H9 (cell line): ENCODE measurements at regions not wholly inside any gene's neighbourhood (a gene's known extent, or its start where the extent isn't known, plus 50 kb on each side); places are given as distances from the start of the nearest gene placed in this dataset.

Source experiments
- DNase-seq: peaks from one replicate; pipeline ENCODE4 v3.0.0-alpha.2; 2017
- H2AFZ ChIP-seq: one replicate; pipeline ENCODE4 v1.6.1; 2013; ENCODE audit warnings: mild to moderate bottlenecking, low read length, control low read depth, moderate library complexity
- H2AK5ac ChIP-seq: 2 replicates; pipeline ENCODE4 v1.6.1; 2013; ENCODE audit warnings: low read length, control low read depth, mixed read lengths; ENCODE audit not compliant: insufficient read length
- H2BK120ac ChIP-seq: one replicate; pipeline ENCODE4 v1.6.1; 2013; ENCODE audit warnings: low read depth, mild to moderate bottlenecking, low read length, control low read depth, inconsistent platforms; ENCODE audit not compliant: poor library complexity, severe bottlenecking
- H2BK12ac ChIP-seq: 2 replicates; pipeline ENCODE4 v1.6.1; 2013; ENCODE audit warnings: low read length, control low read depth, mixed read lengths, low read depth; ENCODE audit not compliant: insufficient read length
- H2BK15ac ChIP-seq: 2 replicates; pipeline ENCODE4 v1.6.1; 2013; ENCODE audit warnings: low read depth, low read length, control low read depth
- H2BK20ac ChIP-seq: one replicate; pipeline ENCODE4 v1.6.1; 2013; ENCODE audit warnings: low read depth, mild to moderate bottlenecking, low read length, control low read depth, inconsistent platforms; ENCODE audit not compliant: poor library complexity, severe bottlenecking
- H2BK5ac ChIP-seq: 2 replicates; pipeline ENCODE4 v1.6.1; 2013; ENCODE audit warnings: low read length, control low read depth, mixed read lengths; ENCODE audit not compliant: insufficient read length
- H3K14ac ChIP-seq: 2 replicates; pipeline ENCODE4 v1.6.1; 2013; ENCODE audit warnings: low read length, control low read depth; ENCODE audit not compliant: insufficient read depth
- H3K18ac ChIP-seq: 2 replicates; pipeline ENCODE4 v1.6.1; 2013; ENCODE audit warnings: low read depth, mild to moderate bottlenecking, mixed read lengths, low read length, control low read depth; ENCODE audit not compliant: insufficient read length
- H3K23ac ChIP-seq: 2 replicates; pipeline ENCODE4 v1.6.1; 2013; ENCODE audit warnings: low read length, control low read depth, mixed read lengths, low read depth; ENCODE audit not compliant: insufficient read length
- H3K23me2 ChIP-seq: 2 replicates; pipeline ENCODE4 v1.6.1; 2013; ENCODE audit warnings: low read depth, mild to moderate bottlenecking, mixed read lengths, low read length, control low read depth; ENCODE audit not compliant: insufficient read length, poor library complexity, severe bottlenecking
- H3K27ac ChIP-seq: 2 replicates; pipeline ENCODE4 v1.5.1; 2013; ENCODE audit warnings: low read length, control low read depth, mixed read lengths, low read depth; ENCODE audit not compliant: insufficient read length
- H3K27me3 ChIP-seq: 2 replicates; pipeline ENCODE4 v1.6.1; 2013; ENCODE audit warnings: low read length, control low read depth, inconsistent platforms; ENCODE audit not compliant: insufficient read depth
- H3K4ac ChIP-seq: 2 replicates; pipeline ENCODE4 v1.6.1; 2013; ENCODE audit warnings: low read depth, mild to moderate bottlenecking, control low read depth, inconsistent platforms, low read length, moderate library complexity
- H3K4me1 ChIP-seq: 2 replicates; pipeline ENCODE4 v1.6.1; 2013; ENCODE audit warnings: low read length, control low read depth, inconsistent platforms; ENCODE audit not compliant: insufficient read depth
- H3K4me2 ChIP-seq: 2 replicates; pipeline ENCODE4 v1.6.1; 2013; ENCODE audit warnings: low read length, control low read depth, mixed read lengths; ENCODE audit not compliant: insufficient read length, insufficient read depth
- H3K56ac ChIP-seq: 2 replicates; pipeline ENCODE4 v1.6.1; 2013; ENCODE audit warnings: low read depth, mild to moderate bottlenecking, mixed read lengths, low read length, control low read depth; ENCODE audit not compliant: insufficient read length
- H3K79me1 ChIP-seq: 2 replicates; pipeline ENCODE4 v1.6.1; 2013; ENCODE audit warnings: low read depth, mild to moderate bottlenecking, moderate library complexity, low read length, control low read depth, inconsistent platforms; ENCODE audit not compliant: insufficient read depth, poor library complexity, severe bottlenecking
- H3K79me2 ChIP-seq: 2 replicates; pipeline ENCODE4 v1.6.1; 2013; ENCODE audit warnings: low read length, control low read depth, inconsistent platforms; ENCODE audit not compliant: insufficient read depth
- H3K9ac ChIP-seq: 2 replicates; pipeline ENCODE4 v1.6.1; 2013; ENCODE audit warnings: low read length, control low read depth, mixed read lengths; ENCODE audit not compliant: insufficient read length; ENCODE audit errors: extremely low read depth
- H3K9me3 ChIP-seq: one replicate; pipeline ENCODE4 v1.6.1; 2013; ENCODE audit warnings: low read depth, low read length, inconsistent platforms; ENCODE audit not compliant: control insufficient read depth
- H3T11ph ChIP-seq: one replicate; pipeline ENCODE4 v1.6.1; 2013; ENCODE audit warnings: mild to moderate bottlenecking, low read length, control low read depth, inconsistent platforms
- H4K20me1 ChIP-seq: one replicate; pipeline ENCODE4 v1.6.1; 2013; ENCODE audit not compliant: control insufficient read depth, insufficient read length, insufficient read depth
- H4K5ac ChIP-seq: 2 replicates; pipeline ENCODE4 v1.6.1; 2013; ENCODE audit warnings: low read depth, mild to moderate bottlenecking, mixed read lengths, low read length, control low read depth; ENCODE audit not compliant: insufficient read length
- H4K8ac ChIP-seq: replicated peaks from 2 replicates; pipeline ENCODE4 v1.6.1; 2013; ENCODE audit warnings: low read length, control low read depth, mixed read lengths, low read depth; ENCODE audit not compliant: insufficient read length
- H4K91ac ChIP-seq: 2 replicates; pipeline ENCODE4 v1.6.1; 2013; ENCODE audit warnings: low read depth, mild to moderate bottlenecking, moderate library complexity, mixed read lengths, low read length, control low read depth; ENCODE audit not compliant: insufficient read length
- H3K27ac Mint-ChIP-seq, 3 experiments: 2 replicates in 2 of 3; 3 replicates in 1 of 3; pipeline ENCODE4 v1.8.0; 2020 to 2021; ENCODE audit warnings: mixed read lengths in 3 of 3, mild to moderate bottlenecking in 1 of 3, moderate library complexity in 1 of 3
- H3K27me3 Mint-ChIP-seq: 2 replicates; pipeline ENCODE4 v1.8.0; 2021; ENCODE audit warnings: low read depth, mild to moderate bottlenecking, moderate library complexity, mixed read lengths
- H3K36me3 Mint-ChIP-seq, 3 experiments: 2 replicates in 2 of 3; 3 replicates in 1 of 3; pipeline ENCODE4 v1.8.0; 2020 to 2021; ENCODE audit warnings: low read depth in 3 of 3, mixed read lengths in 3 of 3; ENCODE audit not compliant: insufficient read depth in 1 of 3
- H3K4me1 Mint-ChIP-seq, 2 experiments: 2 replicates each; pipeline ENCODE4 v1.8.0; 2020; ENCODE audit warnings: mixed read lengths in 2 of 2
- H3K4me3 Mint-ChIP-seq, 2 experiments: 2 replicates in 1 of 2; 3 replicates in 1 of 2; pipeline ENCODE4 v1.8.0; 2020 to 2021; ENCODE audit warnings: mild to moderate bottlenecking in 2 of 2, mixed read lengths in 2 of 2, moderate library complexity in 1 of 2
- H3K9me3 Mint-ChIP-seq, 2 experiments: 2 replicates in 1 of 2; 3 replicates in 1 of 2; pipeline ENCODE4 v1.8.0; 2020; ENCODE audit warnings: mild to moderate bottlenecking in 2 of 2, mixed read lengths in 2 of 2, moderate library complexity in 1 of 2
- whole genome bisulfite sequencing: extraction: QIAGEN DNeasy Blood & Tissue Kit; methylation state at CpG from one replicate; pipeline ENCODE4 v1.1.7; 2013; ENCODE audit warnings: missing lambda C conversion rate, low lambda C conversion rate, mixed read lengths; ENCODE audit not compliant: insufficient read length; ENCODE audit errors: extremely low coverage; 5-methylcytosine and 5-hydroxymethylcytosine counted together
- TF ChIP-seq, protein P1 (sequence below): fragments of 200-600 bp; sonication (generic); conservative IDR thresholded peaks from 3 replicates; pipeline ENCODE4 v1.8.0; 2021; ENCODE audit warnings: antibody characterized with exemption, mild to moderate bottlenecking

DNA sequence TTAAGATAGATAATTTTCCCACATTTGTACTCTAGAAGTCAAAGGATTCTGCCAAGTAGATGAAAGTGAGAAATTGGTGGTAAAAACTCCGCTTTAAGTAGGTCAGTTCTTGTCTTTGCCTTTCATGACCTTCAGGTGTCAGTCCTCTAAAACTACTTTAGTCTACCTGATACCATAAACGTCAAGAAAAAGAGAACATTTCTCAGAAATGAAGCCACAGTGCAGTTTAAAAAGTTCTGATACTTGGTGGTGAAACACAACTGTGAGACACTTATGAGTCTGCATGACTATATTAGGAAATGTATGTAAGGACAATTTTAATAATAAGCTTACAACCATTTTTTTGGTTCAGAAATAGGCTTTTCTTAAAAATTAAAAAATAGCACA is 583.3 kb downstream of the SATB2 start:
- no peak overlapping the region for H4K8ac ChIP-seq
- H4K5ac ChIP-seq, result no peak overlapping the region
- H3T11ph ChIP-seq, result no peak overlapping the region
- Mint-ChIP-seq H3K9me3 (peaks cover 1 to 2% of the 10 kb centered on the region in 2 experiments; a peak in 3 of 5 replicates), H3K36me3 (peaks cover 0 to 4% (median 0%) of the 10 kb centered on the region in 3 experiments; a peak in 3 of 7 replicates), H3K4me1 (no peaks in the 10 kb centered on the region), H3K27ac (no peak overlapping the region), H3K4me3 (no peak overlapping the region), H3K27me3 (no peaks in the 10 kb centered on the region)
- WGBS, result no CpG with 5 or more reads among the region's 2 CpGs
- no peak overlapping the region for H2BK20ac ChIP-seq
- H3K79me2 ChIP-seq, result no peaks in the 10 kb centered on the region
- no peak overlapping the region for H3K4ac ChIP-seq
- no peak overlapping the region for H3K27ac ChIP-seq
- H2AFZ ChIP-seq, result no peak overlapping the region
- no peak overlapping the region for H2BK15ac ChIP-seq
- TF ChIP-seq, protein P1, sequence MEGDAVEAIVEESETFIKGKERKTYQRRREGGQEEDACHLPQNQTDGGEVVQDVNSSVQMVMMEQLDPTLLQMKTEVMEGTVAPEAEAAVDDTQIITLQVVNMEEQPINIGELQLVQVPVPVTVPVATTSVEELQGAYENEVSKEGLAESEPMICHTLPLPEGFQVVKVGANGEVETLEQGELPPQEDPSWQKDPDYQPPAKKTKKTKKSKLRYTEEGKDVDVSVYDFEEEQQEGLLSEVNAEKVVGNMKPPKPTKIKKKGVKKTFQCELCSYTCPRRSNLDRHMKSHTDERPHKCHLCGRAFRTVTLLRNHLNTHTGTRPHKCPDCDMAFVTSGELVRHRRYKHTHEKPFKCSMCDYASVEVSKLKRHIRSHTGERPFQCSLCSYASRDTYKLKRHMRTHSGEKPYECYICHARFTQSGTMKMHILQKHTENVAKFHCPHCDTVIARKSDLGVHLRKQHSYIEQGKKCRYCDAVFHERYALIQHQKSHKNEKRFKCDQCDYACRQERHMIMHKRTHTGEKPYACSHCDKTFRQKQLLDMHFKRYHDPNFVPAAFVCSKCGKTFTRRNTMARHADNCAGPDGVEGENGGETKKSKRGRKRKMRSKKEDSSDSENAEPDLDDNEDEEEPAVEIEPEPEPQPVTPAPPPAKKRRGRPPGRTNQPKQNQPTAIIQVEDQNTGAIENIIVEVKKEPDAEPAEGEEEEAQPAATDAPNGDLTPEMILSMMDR, result no peak
- H3K23me2 ChIP-seq, result no peaks in the 10 kb centered on the region
- no peak overlapping the region for H2BK12ac ChIP-seq
- no peak overlapping the region for H2AK5ac ChIP-seq
- H2BK120ac ChIP-seq, result no peak overlapping the region
- no peak overlapping the region for H3K18ac ChIP-seq
- H3K9me3 ChIP-seq, result no peaks in the 10 kb centered on the region
- no peak for DNase-seq
- H3K14ac ChIP-seq, result no peak overlapping the region
- no peaks in the 10 kb centered on the region for H3K79me1 ChIP-seq
- H3K9ac ChIP-seq, result no peak overlapping the region
- no peak overlapping the region for H4K91ac ChIP-seq
- no peak overlapping the region for H3K56ac ChIP-seq
- no peak overlapping the region for H3K4me2 ChIP-seq
- no peak overlapping the region for H2BK5ac ChIP-seq
- H4K20me1 ChIP-seq, result no peaks in the 10 kb centered on the region
- H3K4me1 ChIP-seq, result no peaks in the 10 kb centered on the region
- H3K27me3 ChIP-seq, result no peaks in the 10 kb centered on the region
- no peak overlapping the region for H3K23ac ChIP-seq
